OCI-LY3 (cell line): ENCODE measurements at regions not wholly inside any gene's neighbourhood (a gene's known extent, or its start where the extent isn't known, plus 50 kb on each side); places are given as distances from the start of the nearest gene placed in this dataset.

Experiments
- CTCF ChIP-seq: fragments of 200-600, 300-600 bp; sonication (generic); IDR thresholded peaks from 2 replicates; pipeline ENCODE4 v1.5.1; 2014; ENCODE audit warnings: antibody characterized with exemption, low read length, low read depth
- EZH2phosphoT487 ChIP-seq: fragments of 200-600 bp; shearing (Covaris generic); IDR thresholded peaks from 2 replicates; pipeline ENCODE4 v1.6.1; 2018; ENCODE audit warnings: antibody characterized with exemption, mixed run types, low read depth

- no peak for TF ChIP-seq CTCF
- TF ChIP-seq EZH2phosphoT487 = no peak
These were observed 108.3 kb downstream of the IL20RB start for GRCh38 chr3:137066092-137066491.
